Kidney (tissue), 13 donors: ENCODE measurements at regions not wholly inside any gene's neighbourhood (a gene's known extent, or its start where the extent isn't known, plus 50 kb on each side); places are given as distances from the start of the nearest gene placed in this dataset.

Source experiments
- DNase-seq, 5 donors: peaks; one replicate each; pipeline ENCODE4 v3.0.0-alpha.2; 2013 to 2020
- FAIRE-seq: peaks from 2 replicates; lab custom pipeline; 2012; peaks lifted over from hg19 to GRCh38; lab: Jason Lieb, UNC
- H3K27ac ChIP-seq, 2 donors: one replicate each; pipeline ENCODE4 v1.7.0; 2013; ENCODE audit warnings: low read depth in 2 of 2, low read length in 2 of 2, inconsistent platforms in 1 of 2
- H3K27me3 ChIP-seq: one replicate; pipeline ENCODE4 v1.7.1; 2013; ENCODE audit warnings: low read length, inconsistent platforms; ENCODE audit not compliant: control insufficient read depth, insufficient read depth
- H3K36me3 ChIP-seq, 3 donors: one replicate each; pipeline versions ENCODE4 v1.7.0 to v1.7.1; 2013; ENCODE audit warnings: low read length in 3 of 3, control low read depth in 1 of 3, inconsistent platforms in 1 of 3; ENCODE audit not compliant: insufficient read depth in 3 of 3, control insufficient read depth in 2 of 3
- H3K4me1 ChIP-seq, 3 donors: one replicate each; pipeline versions ENCODE4 v1.7.0 to v1.7.1; 2013; ENCODE audit warnings: low read length in 3 of 3, inconsistent platforms in 1 of 3, low read depth in 1 of 3; ENCODE audit not compliant: control insufficient read depth in 2 of 3, insufficient read depth in 2 of 3
- H3K4me3 ChIP-seq, 3 donors: one replicate each; pipeline versions ENCODE4 v1.7.0 to v1.8.1; 2013; ENCODE audit warnings: low read length in 3 of 3, control low read depth in 1 of 3, inconsistent platforms in 1 of 3
- H3K9ac ChIP-seq, 3 donors: one replicate each; pipeline versions ENCODE4 v1.7.0 to v1.7.1; 2013; ENCODE audit warnings: low read length in 3 of 3, control low read depth in 1 of 3, inconsistent platforms in 1 of 3
- H3K9me3 ChIP-seq, 3 donors: one replicate each; pipeline versions ENCODE4 v1.7.0 to v1.7.1; 2013; ENCODE audit warnings: low read length in 3 of 3, control low read depth in 1 of 3, inconsistent platforms in 1 of 3; ENCODE audit not compliant: control insufficient read depth in 2 of 3, insufficient read depth in 1 of 3
- intact Hi-C: fragments of 100-400 bp; cut with DNase I; formaldehyde crosslinking; loops from one replicate; pipeline ENCODE4 v1.11.1; 2022
- TF ChIP-seq, protein P1 (sequence below): IDR thresholded peaks from 3 replicates; pipeline ENCODE4 v1.5.1; 2012; ENCODE audit warnings: mild to moderate bottlenecking, moderate library complexity, borderline replicate concordance; ENCODE audit not compliant: insufficient read depth; ENCODE audit errors: extremely low read depth
- donor health status: control.
- donor health status: control.
- donor health status: control.
- donor health status: control.
- donor health status: control.
- donor health status: DM: yes; HTN: yes; CAD: no.
- donor health status: Normal renal cell carcinoma (clear cell type).

DNA sequence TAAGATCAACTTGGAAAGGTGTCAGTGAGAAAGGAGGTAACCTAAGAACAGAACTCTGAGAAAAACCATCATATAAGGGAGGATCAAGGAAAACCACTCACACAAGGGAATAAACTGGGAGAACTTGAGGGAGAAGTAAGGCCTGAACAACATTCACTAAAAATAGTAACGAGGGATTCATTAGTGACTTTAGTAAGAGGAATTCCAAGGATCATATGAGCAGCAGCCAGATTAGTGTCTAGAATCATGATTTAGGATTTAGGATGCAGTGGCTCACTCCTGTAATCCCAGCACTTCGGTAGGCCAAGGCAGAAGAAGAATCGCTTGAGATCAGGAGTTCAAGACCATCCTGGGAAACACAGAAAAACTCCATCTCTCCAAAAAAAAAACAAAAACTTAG, 376.5 kb upstream of the MARCKS start:
- no peaks in the 10 kb centered on the region for H3K27me3 ChIP-seq
- intact Hi-C loops = no loop called here
- TF ChIP-seq, protein P1, sequence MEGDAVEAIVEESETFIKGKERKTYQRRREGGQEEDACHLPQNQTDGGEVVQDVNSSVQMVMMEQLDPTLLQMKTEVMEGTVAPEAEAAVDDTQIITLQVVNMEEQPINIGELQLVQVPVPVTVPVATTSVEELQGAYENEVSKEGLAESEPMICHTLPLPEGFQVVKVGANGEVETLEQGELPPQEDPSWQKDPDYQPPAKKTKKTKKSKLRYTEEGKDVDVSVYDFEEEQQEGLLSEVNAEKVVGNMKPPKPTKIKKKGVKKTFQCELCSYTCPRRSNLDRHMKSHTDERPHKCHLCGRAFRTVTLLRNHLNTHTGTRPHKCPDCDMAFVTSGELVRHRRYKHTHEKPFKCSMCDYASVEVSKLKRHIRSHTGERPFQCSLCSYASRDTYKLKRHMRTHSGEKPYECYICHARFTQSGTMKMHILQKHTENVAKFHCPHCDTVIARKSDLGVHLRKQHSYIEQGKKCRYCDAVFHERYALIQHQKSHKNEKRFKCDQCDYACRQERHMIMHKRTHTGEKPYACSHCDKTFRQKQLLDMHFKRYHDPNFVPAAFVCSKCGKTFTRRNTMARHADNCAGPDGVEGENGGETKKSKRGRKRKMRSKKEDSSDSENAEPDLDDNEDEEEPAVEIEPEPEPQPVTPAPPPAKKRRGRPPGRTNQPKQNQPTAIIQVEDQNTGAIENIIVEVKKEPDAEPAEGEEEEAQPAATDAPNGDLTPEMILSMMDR = no peak
- H3K27ac ChIP-seq = no peak overlapping the region
- H3K9me3 ChIP-seq = no peaks in the 10 kb centered on the region
- no peak overlapping the region for H3K4me3 ChIP-seq
- H3K36me3 ChIP-seq = no peaks in the 10 kb centered on the region
- H3K4me1 ChIP-seq = no peaks in the 10 kb centered on the region
- H3K9ac ChIP-seq = no peak overlapping the region
- DNase-seq (no peak), FAIRE-seq (no peak)

DNA sequence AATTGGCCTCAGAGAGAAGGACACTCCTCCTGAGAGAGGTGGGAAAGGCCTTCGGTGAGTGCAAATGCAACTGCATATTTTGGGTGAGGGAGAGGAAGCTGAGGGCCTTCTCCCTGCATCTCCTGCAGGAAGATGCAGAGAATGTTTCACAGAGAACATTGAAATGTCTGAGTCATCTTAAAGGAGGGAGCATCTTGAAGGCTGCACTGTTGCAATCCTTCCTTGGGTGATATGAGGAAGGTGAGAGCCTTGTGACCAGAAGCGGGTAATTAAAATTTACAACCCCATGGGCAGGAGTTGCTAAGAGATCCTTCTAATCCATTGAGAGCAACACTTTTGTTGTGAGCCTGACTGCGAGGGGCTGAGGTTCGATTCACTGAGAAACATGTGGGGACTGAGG, 375.7 kb upstream of the MARCKS start:
- FAIRE-seq (no peak), DNase-seq (no peak)
- H3K27ac ChIP-seq = no peak overlapping the region
- intact Hi-C loops = no loop called here
- no peaks in the 10 kb centered on the region for H3K4me1 ChIP-seq
- no peak overlapping the region for H3K4me3 ChIP-seq
- no peak overlapping the region for H3K9ac ChIP-seq
- TF ChIP-seq, protein P1 = no peak
- H3K36me3 ChIP-seq = no peaks in the 10 kb centered on the region
- no peaks in the 10 kb centered on the region for H3K27me3 ChIP-seq
- no peaks in the 10 kb centered on the region for H3K9me3 ChIP-seq

DNA sequence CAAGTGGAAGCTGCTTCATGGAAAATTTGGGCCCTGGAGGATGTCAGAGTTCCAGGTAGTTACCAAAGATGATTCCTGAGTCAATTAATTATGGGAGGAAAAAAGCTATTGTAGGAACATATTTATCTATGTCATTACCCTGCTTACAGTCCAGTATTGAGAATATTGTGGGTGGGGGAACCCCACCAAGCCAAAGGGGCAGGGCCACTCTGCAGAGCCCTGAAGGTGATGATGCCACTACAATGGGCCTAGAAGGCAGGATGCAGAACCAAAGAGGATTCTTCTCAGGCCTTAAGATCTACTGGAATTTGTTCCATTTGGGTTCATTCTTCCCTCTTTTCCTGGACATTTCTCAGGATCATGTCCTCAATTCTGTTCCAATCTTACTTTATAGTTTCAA, 375.2 kb upstream of the MARCKS start:
- no peak for DNase-seq
- H3K36me3 ChIP-seq = no peaks in the 10 kb centered on the region
- intact Hi-C loops = no loop called here

More for the DNA sequence above, 375.2 kb upstream of the MARCKS start:
- H3K27me3 ChIP-seq = no peaks in the 10 kb centered on the region
- TF ChIP-seq, protein P1 = no peak
- no peaks in the 10 kb centered on the region for H3K9me3 ChIP-seq
- H3K4me1 ChIP-seq = no peaks in the 10 kb centered on the region
- H3K27ac ChIP-seq = no peak overlapping the region
- no peak overlapping the region for H3K4me3 ChIP-seq
- no peak overlapping the region for H3K9ac ChIP-seq
- no peak for FAIRE-seq
